B cell (primary cell): ENCODE measurements at regions not wholly inside any gene's neighbourhood (a gene's known extent, or its start where the extent isn't known, plus 50 kb on each side); places are given as distances from the start of the nearest gene placed in this dataset.

Experiments
- EZH2 ChIP-seq: IDR thresholded peaks from 2 replicates; pipeline ENCODE4 v1.6.1; 2012; ENCODE audit warnings: borderline replicate concordance, low read depth, mild to moderate bottlenecking, moderate library complexity, low read length; ENCODE audit not compliant: insufficient read depth, poor library complexity, severe bottlenecking
- TF ChIP-seq, protein P1 (sequence below): fragments of 200-600 bp; IDR thresholded peaks from one replicate; pipeline ENCODE4 v1.8.0; 2022; ENCODE audit warnings: antibody characterized with exemption, mild to moderate bottlenecking

DNA sequence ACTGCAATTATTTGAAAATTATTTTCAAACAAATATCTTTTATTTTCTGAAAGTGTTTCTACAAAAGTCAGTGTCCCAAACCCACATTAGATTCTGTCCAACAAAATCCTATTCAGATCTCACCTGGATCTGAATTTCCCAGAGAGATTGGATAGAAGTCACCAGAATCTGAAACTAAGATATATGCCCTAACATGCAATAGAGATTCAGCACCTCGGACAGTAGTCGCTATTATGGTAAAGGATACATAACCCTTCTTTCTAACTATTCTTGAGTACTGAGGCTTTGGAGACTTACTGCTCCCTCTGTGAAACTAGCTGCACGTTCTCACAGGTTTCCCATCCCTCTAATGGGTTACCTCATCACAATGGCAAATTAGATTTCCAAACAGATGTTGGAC lies 151.4 kb downstream of the ID4 start:
- TF ChIP-seq, protein P1, sequence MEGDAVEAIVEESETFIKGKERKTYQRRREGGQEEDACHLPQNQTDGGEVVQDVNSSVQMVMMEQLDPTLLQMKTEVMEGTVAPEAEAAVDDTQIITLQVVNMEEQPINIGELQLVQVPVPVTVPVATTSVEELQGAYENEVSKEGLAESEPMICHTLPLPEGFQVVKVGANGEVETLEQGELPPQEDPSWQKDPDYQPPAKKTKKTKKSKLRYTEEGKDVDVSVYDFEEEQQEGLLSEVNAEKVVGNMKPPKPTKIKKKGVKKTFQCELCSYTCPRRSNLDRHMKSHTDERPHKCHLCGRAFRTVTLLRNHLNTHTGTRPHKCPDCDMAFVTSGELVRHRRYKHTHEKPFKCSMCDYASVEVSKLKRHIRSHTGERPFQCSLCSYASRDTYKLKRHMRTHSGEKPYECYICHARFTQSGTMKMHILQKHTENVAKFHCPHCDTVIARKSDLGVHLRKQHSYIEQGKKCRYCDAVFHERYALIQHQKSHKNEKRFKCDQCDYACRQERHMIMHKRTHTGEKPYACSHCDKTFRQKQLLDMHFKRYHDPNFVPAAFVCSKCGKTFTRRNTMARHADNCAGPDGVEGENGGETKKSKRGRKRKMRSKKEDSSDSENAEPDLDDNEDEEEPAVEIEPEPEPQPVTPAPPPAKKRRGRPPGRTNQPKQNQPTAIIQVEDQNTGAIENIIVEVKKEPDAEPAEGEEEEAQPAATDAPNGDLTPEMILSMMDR, result no peak
- TF ChIP-seq EZH2, result no peak
